GM23338 (cell line): ENCODE measurements at regions not wholly inside any gene's neighbourhood (a gene's known extent, or its start where the extent isn't known, plus 50 kb on each side); places are given as distances from the start of the nearest gene placed in this dataset.

Source experiments
- ATAC-seq: fragments of 200-7000 bp; cut with Tn5 transposase; 3 replicates; pipeline ENCODE4 v1.9.1; 2020
- DNase-seq: peaks from one replicate; pipeline ENCODE4 v3.0.0-alpha.2; 2015; ENCODE audit warnings: low spot score
- H2AFZ ChIP-seq: fragments of 200-600 bp; sonication (generic); 2 replicates; pipeline ENCODE4 v1.8.0; 2016; ENCODE audit warnings: antibody characterized with exemption, mild to moderate bottlenecking, moderate library complexity
- H3F3A ChIP-seq: fragments of 200-600 bp; sonication (generic); replicated peaks from 2 replicates; pipeline ENCODE4 v1.8.0; 2017; ENCODE audit warnings: antibody characterized with exemption, mixed run types, low read depth
- H3K27ac ChIP-seq: fragments of 200-600 bp; sonication (generic); 2 replicates; pipeline ENCODE4 v1.6.1; 2016; ENCODE audit warnings: low read depth
- H3K27me3 ChIP-seq: fragments of 200-600 bp; sonication (generic); 2 replicates; pipeline ENCODE4 v1.8.0; 2016; ENCODE audit warnings: mild to moderate bottlenecking, mixed run types, moderate library complexity; ENCODE audit not compliant: insufficient read depth
- H3K36me3 ChIP-seq: fragments of 200-600 bp; sonication (generic); 2 replicates; pipeline ENCODE4 v1.8.0; 2016; ENCODE audit warnings: mild to moderate bottlenecking; ENCODE audit not compliant: insufficient read depth
- H3K4me1 ChIP-seq: fragments of 200-600 bp; sonication (generic); 2 replicates; pipeline ENCODE4 v1.8.0; 2016; ENCODE audit warnings: mild to moderate bottlenecking, moderate library complexity; ENCODE audit not compliant: insufficient read depth
- H3K4me2 ChIP-seq: fragments of 200-600 bp; sonication (generic); 2 replicates; pipeline ENCODE4 v1.7.1; 2017; ENCODE audit warnings: mixed run types
- H3K4me3 ChIP-seq: fragments of 200-600 bp; sonication (generic); 2 replicates; pipeline ENCODE4 v1.6.1; 2016; ENCODE audit warnings: mixed run types
- H3K79me2 ChIP-seq: fragments of 200-600 bp; sonication (generic); replicated peaks from 2 replicates; pipeline ENCODE4 v1.8.0; 2017; ENCODE audit warnings: mild to moderate bottlenecking; ENCODE audit not compliant: insufficient read depth
- H3K9me2 ChIP-seq: fragments of 200-600 bp; sonication (generic); 2 replicates; pipeline ENCODE4 v1.8.0; 2017; ENCODE audit not compliant: insufficient read depth
- H4K20me1 ChIP-seq: fragments of 200-600 bp; sonication (generic); replicated peaks from 2 replicates; pipeline ENCODE4 v1.8.0; 2017; ENCODE audit warnings: mild to moderate bottlenecking; ENCODE audit not compliant: insufficient read depth
- H3K27ac Mint-ChIP-seq: 2 replicates; pipeline ENCODE4 v1.8.0; 2020; ENCODE audit warnings: inconsistent platforms, mild to moderate bottlenecking, moderate library complexity, mixed read lengths
- H3K27me3 Mint-ChIP-seq: 3 replicates; pipeline ENCODE4 v1.8.0; 2022; ENCODE audit warnings: low read depth, mild to moderate bottlenecking, moderate library complexity, mixed read lengths, inconsistent platforms; ENCODE audit not compliant: insufficient read depth, poor library complexity
- H3K36me3 Mint-ChIP-seq: 3 replicates; pipeline ENCODE4 v1.8.0; 2021; ENCODE audit warnings: low read depth, mild to moderate bottlenecking, inconsistent platforms, moderate library complexity, mixed read lengths
- H3K4me1 Mint-ChIP-seq: 3 replicates; pipeline ENCODE4 v1.8.0; 2020; ENCODE audit warnings: mild to moderate bottlenecking, inconsistent platforms, mixed read lengths
- H3K4me3 Mint-ChIP-seq: 3 replicates; pipeline ENCODE4 v1.8.0; 2021; ENCODE audit warnings: moderate library complexity, mild to moderate bottlenecking, inconsistent platforms, mixed read lengths
- H3K9me3 Mint-ChIP-seq: 3 replicates; pipeline ENCODE4 v1.8.0; 2020; ENCODE audit warnings: moderate library complexity, mild to moderate bottlenecking, inconsistent platforms, mixed read lengths
- CREB1 ChIP-seq: fragments of 250-450 bp; sonication (Bioruptor Pico); IDR thresholded peaks from 2 replicates; pipeline ENCODE4 v1.5.0; 2020; ENCODE audit warnings: low read depth, mild to moderate bottlenecking, moderate library complexity
- EZH2 ChIP-seq: fragments of 200-600 bp; sonication (generic); IDR thresholded peaks from one replicate; pipeline ENCODE4 v1.8.0; 2017; ENCODE audit warnings: antibody characterized with exemption, mild to moderate bottlenecking, low read depth; ENCODE audit not compliant: unreplicated experiment
- EZH2phosphoT487 ChIP-seq: fragments of 200-600 bp; sonication (generic); IDR thresholded peaks from one replicate; pipeline ENCODE4 v1.8.1; 2018; ENCODE audit warnings: antibody characterized with exemption; ENCODE audit not compliant: unreplicated experiment
- JUNB ChIP-seq: IDR thresholded peaks from one replicate; pipeline ENCODE4 v1.6.1; 2016; ENCODE audit warnings: antibody characterized with exemption; ENCODE audit not compliant: unreplicated experiment
- NANOG ChIP-seq: IDR thresholded peaks from 2 replicates; pipeline ENCODE4 v1.6.1; 2016; ENCODE audit warnings: antibody characterized with exemption, borderline replicate concordance
- POLR2AphosphoS5 ChIP-seq: IDR thresholded peaks from 2 replicates; pipeline ENCODE4 v1.6.1; 2016; ENCODE audit warnings: antibody characterized with exemption, low read depth
- STAT1 ChIP-seq: IDR thresholded peaks from one replicate; pipeline ENCODE4 v1.6.1; 2016; ENCODE audit warnings: antibody characterized with exemption; ENCODE audit not compliant: unreplicated experiment
- ZNF114 ChIP-seq: fragments of 250-450 bp; sonication (Bioruptor Pico); IDR thresholded peaks from 2 replicates; pipeline ENCODE4 v1.5.0; 2020; ENCODE audit warnings: mild to moderate bottlenecking, moderate library complexity
- ZNF331 ChIP-seq: fragments of 250-450 bp; sonication (Bioruptor Pico); IDR thresholded peaks from 2 replicates; pipeline ENCODE4 v1.5.0; 2020; ENCODE audit warnings: low read depth, mild to moderate bottlenecking, moderate library complexity
- TF ChIP-seq, protein P1 (sequence below): IDR thresholded peaks from one replicate; pipeline ENCODE4 v1.6.1; 2018; ENCODE audit warnings: antibody characterized with exemption; ENCODE audit not compliant: unreplicated experiment
- TF ChIP-seq, protein P2 (sequence below): fragments of 250-450 bp; sonication (Bioruptor Pico); IDR thresholded peaks from 2 replicates; pipeline ENCODE4 v1.5.0; 2020; ENCODE audit warnings: mild to moderate bottlenecking, moderate library complexity
- TF ChIP-seq, protein P3 (sequence below): IDR thresholded peaks from 2 replicates; pipeline ENCODE4 v1.6.1; 2016; ENCODE audit warnings: antibody characterized with exemption
- TF ChIP-seq, protein P4 (sequence below), 2 experiments: fragments of 200-600 bp in 1 of 2; sonication (generic) in 1 of 2; conservative IDR thresholded peaks; 2 replicates each; pipeline versions ENCODE4 v1.5.1 to v1.6.1; 2016 to 2017; ENCODE audit warnings: antibody characterized with exemption in 2 of 2, low read depth in 2 of 2, mild to moderate bottlenecking in 2 of 2, moderate library complexity in 1 of 2

DNA sequence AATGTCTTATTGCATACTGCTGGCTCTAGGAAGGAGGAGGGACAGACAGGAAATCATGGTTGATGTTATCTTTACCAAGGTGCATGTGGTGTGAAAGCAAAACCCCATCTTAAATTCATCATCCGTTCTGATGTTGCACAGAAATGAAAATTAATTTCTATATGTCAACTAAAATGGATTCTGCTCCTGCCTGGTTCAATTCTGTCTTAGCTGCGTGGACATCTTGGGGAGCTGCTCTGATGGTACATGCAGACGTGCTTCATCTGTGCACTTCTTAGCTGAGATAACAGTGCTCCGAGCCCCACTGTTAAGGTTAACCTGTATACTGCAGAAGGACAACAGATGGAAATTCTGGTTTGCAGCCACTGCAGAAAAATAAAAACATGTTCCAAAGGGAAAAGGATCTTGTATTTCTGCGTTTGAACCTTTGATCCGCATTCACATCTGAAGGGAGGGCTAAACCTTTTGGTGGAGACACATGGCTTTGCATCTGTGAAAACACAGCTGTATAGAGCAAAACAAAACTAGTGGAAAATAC, 155.6 kb downstream of the TM9SF2 start:
- TF ChIP-seq ZNF331 (CRISPR knock-in tag) (no peak), ZNF114 (CRISPR knock-in tag) (no peak), NANOG (no peak), JUNB (no peak), EZH2 (no peak), POLR2AphosphoS5 (no peak), CREB1 (CRISPR knock-in tag) (no peak), EZH2phosphoT487 (no peak), STAT1 (no peak)
- TF ChIP-seq, protein P1, sequence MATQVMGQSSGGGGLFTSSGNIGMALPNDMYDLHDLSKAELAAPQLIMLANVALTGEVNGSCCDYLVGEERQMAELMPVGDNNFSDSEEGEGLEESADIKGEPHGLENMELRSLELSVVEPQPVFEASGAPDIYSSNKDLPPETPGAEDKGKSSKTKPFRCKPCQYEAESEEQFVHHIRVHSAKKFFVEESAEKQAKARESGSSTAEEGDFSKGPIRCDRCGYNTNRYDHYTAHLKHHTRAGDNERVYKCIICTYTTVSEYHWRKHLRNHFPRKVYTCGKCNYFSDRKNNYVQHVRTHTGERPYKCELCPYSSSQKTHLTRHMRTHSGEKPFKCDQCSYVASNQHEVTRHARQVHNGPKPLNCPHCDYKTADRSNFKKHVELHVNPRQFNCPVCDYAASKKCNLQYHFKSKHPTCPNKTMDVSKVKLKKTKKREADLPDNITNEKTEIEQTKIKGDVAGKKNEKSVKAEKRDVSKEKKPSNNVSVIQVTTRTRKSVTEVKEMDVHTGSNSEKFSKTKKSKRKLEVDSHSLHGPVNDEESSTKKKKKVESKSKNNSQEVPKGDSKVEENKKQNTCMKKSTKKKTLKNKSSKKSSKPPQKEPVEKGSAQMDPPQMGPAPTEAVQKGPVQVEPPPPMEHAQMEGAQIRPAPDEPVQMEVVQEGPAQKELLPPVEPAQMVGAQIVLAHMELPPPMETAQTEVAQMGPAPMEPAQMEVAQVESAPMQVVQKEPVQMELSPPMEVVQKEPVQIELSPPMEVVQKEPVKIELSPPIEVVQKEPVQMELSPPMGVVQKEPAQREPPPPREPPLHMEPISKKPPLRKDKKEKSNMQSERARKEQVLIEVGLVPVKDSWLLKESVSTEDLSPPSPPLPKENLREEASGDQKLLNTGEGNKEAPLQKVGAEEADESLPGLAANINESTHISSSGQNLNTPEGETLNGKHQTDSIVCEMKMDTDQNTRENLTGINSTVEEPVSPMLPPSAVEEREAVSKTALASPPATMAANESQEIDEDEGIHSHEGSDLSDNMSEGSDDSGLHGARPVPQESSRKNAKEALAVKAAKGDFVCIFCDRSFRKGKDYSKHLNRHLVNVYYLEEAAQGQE: no peak
- TF ChIP-seq, protein P2, sequence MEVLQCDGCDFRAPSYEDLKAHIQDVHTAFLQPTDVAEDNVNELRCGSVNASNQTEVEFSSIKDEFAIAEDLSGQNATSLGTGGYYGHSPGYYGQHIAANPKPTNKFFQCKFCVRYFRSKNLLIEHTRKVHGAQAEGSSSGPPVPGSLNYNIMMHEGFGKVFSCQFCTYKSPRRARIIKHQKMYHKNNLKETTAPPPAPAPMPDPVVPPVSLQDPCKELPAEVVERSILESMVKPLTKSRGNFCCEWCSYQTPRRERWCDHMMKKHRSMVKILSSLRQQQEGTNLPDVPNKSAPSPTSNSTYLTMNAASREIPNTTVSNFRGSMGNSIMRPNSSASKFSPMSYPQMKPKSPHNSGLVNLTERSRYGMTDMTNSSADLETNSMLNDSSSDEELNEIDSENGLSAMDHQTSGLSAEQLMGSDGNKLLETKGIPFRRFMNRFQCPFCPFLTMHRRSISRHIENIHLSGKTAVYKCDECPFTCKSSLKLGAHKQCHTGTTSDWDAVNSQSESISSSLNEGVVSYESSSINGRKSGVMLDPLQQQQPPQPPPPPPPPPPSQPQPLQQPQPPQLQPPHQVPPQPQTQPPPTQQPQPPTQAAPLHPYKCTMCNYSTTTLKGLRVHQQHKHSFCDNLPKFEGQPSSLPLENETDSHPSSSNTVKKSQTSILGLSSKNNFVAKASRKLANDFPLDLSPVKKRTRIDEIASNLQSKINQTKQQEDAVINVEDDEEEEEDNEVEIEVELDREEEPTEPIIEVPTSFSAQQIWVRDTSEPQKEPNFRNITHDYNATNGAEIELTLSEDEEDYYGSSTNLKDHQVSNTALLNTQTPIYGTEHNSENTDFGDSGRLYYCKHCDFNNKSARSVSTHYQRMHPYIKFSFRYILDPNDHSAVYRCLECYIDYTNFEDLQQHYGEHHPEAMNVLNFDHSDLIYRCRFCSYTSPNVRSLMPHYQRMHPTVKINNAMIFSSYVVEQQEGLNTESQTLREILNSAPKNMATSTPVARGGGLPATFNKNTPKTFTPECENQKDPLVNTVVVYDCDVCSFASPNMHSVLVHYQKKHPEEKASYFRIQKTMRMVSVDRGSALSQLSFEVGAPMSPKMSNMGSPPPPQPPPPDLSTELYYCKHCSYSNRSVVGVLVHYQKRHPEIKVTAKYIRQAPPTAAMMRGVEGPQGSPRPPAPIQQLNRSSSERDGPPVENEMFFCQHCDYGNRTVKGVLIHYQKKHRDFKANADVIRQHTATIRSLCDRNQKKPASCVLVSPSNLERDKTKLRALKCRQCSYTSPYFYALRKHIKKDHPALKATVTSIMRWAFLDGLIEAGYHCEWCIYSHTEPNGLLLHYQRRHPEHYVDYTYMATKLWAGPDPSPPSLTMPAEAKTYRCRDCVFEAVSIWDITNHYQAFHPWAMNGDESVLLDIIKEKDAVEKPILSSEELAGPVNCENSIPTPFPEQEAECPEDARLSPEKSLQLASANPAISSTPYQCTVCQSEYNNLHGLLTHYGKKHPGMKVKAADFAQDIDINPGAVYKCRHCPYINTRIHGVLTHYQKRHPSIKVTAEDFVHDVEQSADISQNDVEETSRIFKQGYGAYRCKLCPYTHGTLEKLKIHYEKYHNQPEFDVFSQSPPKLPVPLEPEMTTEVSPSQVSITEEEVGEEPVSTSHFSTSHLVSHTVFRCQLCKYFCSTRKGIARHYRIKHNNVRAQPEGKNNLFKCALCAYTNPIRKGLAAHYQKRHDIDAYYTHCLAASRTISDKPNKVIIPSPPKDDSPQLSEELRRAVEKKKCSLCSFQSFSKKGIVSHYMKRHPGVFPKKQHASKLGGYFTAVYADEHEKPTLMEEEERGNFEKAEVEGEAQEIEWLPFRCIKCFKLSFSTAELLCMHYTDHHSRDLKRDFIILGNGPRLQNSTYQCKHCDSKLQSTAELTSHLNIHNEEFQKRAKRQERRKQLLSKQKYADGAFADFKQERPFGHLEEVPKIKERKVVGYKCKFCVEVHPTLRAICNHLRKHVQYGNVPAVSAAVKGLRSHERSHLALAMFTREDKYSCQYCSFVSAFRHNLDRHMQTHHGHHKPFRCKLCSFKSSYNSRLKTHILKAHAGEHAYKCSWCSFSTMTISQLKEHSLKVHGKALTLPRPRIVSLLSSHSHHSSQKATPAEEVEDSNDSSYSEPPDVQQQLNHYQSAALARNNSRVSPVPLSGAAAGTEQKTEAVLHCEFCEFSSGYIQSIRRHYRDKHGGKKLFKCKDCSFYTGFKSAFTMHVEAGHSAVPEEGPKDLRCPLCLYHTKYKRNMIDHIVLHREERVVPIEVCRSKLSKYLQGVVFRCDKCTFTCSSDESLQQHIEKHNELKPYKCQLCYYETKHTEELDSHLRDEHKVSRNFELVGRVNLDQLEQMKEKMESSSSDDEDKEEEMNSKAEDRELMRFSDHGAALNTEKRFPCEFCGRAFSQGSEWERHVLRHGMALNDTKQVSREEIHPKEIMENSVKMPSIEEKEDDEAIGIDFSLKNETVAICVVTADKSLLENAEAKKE (CRISPR knock-in tag): no peak
- TF ChIP-seq, protein P3, sequence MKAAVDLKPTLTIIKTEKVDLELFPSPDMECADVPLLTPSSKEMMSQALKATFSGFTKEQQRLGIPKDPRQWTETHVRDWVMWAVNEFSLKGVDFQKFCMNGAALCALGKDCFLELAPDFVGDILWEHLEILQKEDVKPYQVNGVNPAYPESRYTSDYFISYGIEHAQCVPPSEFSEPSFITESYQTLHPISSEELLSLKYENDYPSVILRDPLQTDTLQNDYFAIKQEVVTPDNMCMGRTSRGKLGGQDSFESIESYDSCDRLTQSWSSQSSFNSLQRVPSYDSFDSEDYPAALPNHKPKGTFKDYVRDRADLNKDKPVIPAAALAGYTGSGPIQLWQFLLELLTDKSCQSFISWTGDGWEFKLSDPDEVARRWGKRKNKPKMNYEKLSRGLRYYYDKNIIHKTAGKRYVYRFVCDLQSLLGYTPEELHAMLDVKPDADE: no peak
- TF ChIP-seq, protein P4, sequence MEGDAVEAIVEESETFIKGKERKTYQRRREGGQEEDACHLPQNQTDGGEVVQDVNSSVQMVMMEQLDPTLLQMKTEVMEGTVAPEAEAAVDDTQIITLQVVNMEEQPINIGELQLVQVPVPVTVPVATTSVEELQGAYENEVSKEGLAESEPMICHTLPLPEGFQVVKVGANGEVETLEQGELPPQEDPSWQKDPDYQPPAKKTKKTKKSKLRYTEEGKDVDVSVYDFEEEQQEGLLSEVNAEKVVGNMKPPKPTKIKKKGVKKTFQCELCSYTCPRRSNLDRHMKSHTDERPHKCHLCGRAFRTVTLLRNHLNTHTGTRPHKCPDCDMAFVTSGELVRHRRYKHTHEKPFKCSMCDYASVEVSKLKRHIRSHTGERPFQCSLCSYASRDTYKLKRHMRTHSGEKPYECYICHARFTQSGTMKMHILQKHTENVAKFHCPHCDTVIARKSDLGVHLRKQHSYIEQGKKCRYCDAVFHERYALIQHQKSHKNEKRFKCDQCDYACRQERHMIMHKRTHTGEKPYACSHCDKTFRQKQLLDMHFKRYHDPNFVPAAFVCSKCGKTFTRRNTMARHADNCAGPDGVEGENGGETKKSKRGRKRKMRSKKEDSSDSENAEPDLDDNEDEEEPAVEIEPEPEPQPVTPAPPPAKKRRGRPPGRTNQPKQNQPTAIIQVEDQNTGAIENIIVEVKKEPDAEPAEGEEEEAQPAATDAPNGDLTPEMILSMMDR (conservative IDR thresholded peaks at IDR 0.05; ENCODE audit: low read depth in 2 of 2): no peak
- Histone ChIP-seq H3K27ac (peak overlapping the region; percentile 5; the same call in 1 of the 2 replicates), H3F3A (no peaks in the 10 kb centered on the region), H3K79me2 (no peaks in the 10 kb centered on the region), H3K4me2 (peak overlapping the region; percentile 67), H3K9me2 (no peaks in the 10 kb centered on the region), H2AFZ (no peak overlapping the region), H3K36me3 (no peaks in the 10 kb centered on the region), H3K27me3 (no peaks in the 10 kb centered on the region), H4K20me1 (no peaks in the 10 kb centered on the region), H3K4me3 (peak overlapping the region; percentile 41), H3K4me1 (peaks cover 49% of the 10 kb centered on the region)
- peak overlapping the region; percentile 40; the same call in 1 of the 3 replicates for H3K4me3 Mint-ChIP-seq
- H3K4me1 Mint-ChIP-seq: peaks cover 57% of the 10 kb centered on the region
- ATAC-seq (no peak), DNase-seq (no peak)
- peak overlapping the region; percentile 46; the same call in 1 of the 2 replicates for H3K27ac Mint-ChIP-seq
- H3K36me3 Mint-ChIP-seq: no peaks in the 10 kb centered on the region
- H3K9me3 Mint-ChIP-seq: no peaks in the 10 kb centered on the region
- H3K27me3 Mint-ChIP-seq: peaks cover 2% of the 10 kb centered on the region
